ENCODE measurements at regions not wholly inside any gene's neighbourhood (a gene's known extent, or its start where the extent isn't known, plus 50 kb on each side); places are given as distances from the start of the nearest gene placed in this dataset.

DNA sequence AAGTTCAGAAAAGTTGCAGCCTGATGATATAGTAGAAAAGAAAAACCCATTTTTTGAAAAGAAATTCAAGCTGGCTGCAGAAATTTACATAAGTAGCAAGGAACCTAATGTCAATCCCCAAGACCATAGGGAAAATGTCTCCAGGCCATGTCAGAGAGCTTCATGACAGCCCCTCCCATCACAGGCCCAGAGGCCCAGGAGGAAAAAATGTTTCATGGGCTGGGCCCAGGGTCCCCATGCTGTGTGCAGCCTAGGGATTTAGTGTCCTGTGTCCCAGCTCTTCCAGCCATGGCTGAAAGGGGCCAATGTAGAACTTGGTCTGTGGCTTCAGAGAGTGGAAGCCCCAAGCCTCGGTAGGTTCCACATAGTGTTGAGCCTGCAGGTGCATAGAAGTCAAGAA lies 220.3 kb downstream of the CSNK1G3 start:
- Mint-ChIP-seq H3K4me3 (no peak overlapping the region), H3K27ac (no peak overlapping the region), H3K36me3 (peaks cover 13% of the 10 kb centered on the region), H3K9me3 (peaks cover 57% of the 10 kb centered on the region), H3K27me3 (ENCODE audit: low read depth) (no peaks in the 10 kb centered on the region), H3K4me1 (no peaks in the 10 kb centered on the region)
- DNase-seq (ENCODE audit: low spot score in 2 of 2, unreplicated experiment in 2 of 2): no peak
- TF ChIP-seq, protein P1, sequence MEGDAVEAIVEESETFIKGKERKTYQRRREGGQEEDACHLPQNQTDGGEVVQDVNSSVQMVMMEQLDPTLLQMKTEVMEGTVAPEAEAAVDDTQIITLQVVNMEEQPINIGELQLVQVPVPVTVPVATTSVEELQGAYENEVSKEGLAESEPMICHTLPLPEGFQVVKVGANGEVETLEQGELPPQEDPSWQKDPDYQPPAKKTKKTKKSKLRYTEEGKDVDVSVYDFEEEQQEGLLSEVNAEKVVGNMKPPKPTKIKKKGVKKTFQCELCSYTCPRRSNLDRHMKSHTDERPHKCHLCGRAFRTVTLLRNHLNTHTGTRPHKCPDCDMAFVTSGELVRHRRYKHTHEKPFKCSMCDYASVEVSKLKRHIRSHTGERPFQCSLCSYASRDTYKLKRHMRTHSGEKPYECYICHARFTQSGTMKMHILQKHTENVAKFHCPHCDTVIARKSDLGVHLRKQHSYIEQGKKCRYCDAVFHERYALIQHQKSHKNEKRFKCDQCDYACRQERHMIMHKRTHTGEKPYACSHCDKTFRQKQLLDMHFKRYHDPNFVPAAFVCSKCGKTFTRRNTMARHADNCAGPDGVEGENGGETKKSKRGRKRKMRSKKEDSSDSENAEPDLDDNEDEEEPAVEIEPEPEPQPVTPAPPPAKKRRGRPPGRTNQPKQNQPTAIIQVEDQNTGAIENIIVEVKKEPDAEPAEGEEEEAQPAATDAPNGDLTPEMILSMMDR (IDR thresholded peaks at IDR 0.05; ENCODE audit: unreplicated experiment): no peak

DNA sequence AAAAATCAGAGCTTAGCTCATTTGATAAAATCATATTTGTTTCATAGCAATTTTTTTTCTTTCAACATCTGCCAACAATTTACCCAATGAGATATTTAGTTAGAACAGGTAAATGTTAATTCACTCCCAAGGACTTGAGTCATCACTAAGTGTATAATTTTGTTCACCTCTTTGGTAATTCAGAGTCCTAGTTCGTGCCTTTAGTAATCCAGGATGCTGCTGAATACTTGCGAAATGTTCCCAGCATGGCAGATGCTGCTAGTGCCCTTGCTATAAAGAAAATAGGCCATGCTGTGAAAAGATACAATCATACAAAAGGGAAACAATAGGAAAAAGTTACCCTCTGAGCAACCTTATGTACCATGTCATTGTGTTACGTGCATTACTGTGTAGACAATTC lies 210.5 kb downstream of the CSNK1G3 start:
- H3K27me3 Mint-ChIP-seq (ENCODE audit: low read depth): no peaks in the 10 kb centered on the region
- H3K4me3 Mint-ChIP-seq: no peak overlapping the region
- peaks cover 20% of the 10 kb centered on the region for H3K9me3 Mint-ChIP-seq
- no peak for DNase-seq (ENCODE audit: low spot score in 2 of 2, unreplicated experiment in 2 of 2)
- H3K4me1 Mint-ChIP-seq: peaks cover 9% of the 10 kb centered on the region
- TF ChIP-seq, protein P1 (IDR thresholded peaks at IDR 0.05; ENCODE audit: unreplicated experiment): no peak
- no peaks in the 10 kb centered on the region for H3K36me3 Mint-ChIP-seq
- H3K27ac Mint-ChIP-seq: no peak overlapping the region

DNA sequence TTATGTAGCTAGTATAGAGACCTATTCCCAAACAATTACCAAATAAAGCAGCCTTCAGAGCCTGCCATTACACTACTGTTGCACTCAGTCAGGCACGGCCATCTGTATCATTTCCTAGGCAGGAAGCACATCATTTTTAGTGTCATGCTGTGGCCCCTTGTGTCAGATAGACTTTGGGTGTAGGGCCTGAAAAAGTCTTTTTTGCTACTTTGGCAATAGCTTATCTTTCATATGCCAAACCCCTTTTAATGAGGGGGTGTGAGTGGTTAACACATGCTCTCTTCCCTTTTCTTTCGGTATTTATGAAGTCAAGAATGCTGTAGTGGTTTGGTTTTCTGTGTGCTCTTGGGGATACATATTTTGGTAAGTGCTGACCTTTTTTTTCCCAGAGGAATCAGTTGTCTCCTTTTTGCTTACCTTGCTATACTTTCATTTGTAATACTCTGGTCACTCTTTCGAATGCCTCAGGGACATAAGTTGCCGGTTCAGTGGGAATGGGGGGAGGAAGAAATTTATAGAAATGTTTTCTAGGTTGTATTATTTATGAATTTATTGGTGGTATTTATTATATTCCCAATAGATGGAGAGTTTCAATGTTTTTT lies 209.8 kb downstream of the CSNK1G3 start:
- H3K9me3 Mint-ChIP-seq: peaks cover 14% of the 10 kb centered on the region
- no peak overlapping the region for H3K4me3 Mint-ChIP-seq
- TF ChIP-seq, protein P1 (IDR thresholded peaks at IDR 0.05; ENCODE audit: unreplicated experiment): no peak
- peaks cover 9% of the 10 kb centered on the region for H3K4me1 Mint-ChIP-seq
- no peak overlapping the region for H3K27ac Mint-ChIP-seq
- H3K36me3 Mint-ChIP-seq: no peaks in the 10 kb centered on the region
- H3K27me3 Mint-ChIP-seq (ENCODE audit: low read depth): no peaks in the 10 kb centered on the region
- no peak for DNase-seq (ENCODE audit: low spot score in 2 of 2, unreplicated experiment in 2 of 2)

DNA sequence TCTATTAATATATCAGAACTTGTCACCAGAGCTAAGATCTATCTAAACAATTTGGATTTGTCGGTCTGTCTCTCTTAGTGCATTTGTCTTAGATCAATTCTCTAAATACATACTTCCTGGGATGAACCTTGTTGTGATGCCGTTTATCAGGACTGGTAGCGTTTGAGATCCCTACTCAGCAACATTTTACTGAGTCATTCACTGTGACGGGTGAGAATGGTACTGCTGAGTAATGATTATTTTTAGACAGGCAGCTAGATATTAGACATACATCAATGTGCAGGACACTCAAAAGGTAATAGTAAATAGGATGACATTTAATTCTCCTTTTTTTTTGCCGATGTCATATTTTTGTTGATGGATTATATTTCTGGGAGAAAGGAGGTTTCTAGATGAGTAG lies 209.0 kb downstream of the CSNK1G3 start:
- Mint-ChIP-seq H3K9me3 (peaks cover 5% of the 10 kb centered on the region), H3K36me3 (no peaks in the 10 kb centered on the region), H3K4me1 (peaks cover 9% of the 10 kb centered on the region), H3K4me3 (no peak overlapping the region), H3K27me3 (ENCODE audit: low read depth) (no peaks in the 10 kb centered on the region), H3K27ac (no peak overlapping the region)
- TF ChIP-seq, protein P1 (IDR thresholded peaks at IDR 0.05; ENCODE audit: unreplicated experiment): no peak
- DNase-seq (ENCODE audit: low spot score in 2 of 2, unreplicated experiment in 2 of 2): no peak

DNA sequence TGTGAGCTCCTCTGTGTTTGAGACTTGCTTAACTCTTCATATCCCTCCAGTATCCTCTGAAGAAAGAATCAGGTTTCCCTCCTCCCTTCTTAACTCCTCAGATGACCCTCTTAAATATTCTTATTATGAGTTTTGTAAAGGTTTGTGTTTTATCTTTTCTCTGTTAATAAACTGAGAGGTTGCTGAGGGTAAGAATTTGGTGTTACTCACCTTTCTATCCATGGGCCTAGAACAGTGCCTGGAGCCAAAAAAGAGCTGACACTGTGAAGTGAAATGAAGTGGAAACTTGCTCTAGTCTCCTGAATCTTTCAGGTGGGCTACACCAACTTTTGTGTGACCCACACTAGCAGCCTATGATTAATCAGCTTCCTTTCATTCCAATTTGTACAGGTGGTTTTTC lies 208.4 kb downstream of the CSNK1G3 start:
- no peak overlapping the region for H3K4me3 Mint-ChIP-seq
- no peak for DNase-seq (ENCODE audit: low spot score in 2 of 2, unreplicated experiment in 2 of 2)
- peaks cover 4% of the 10 kb centered on the region for H3K9me3 Mint-ChIP-seq
- H3K4me1 Mint-ChIP-seq: peaks cover 9% of the 10 kb centered on the region
- H3K36me3 Mint-ChIP-seq: no peaks in the 10 kb centered on the region
- TF ChIP-seq, protein P1 (IDR thresholded peaks at IDR 0.05; ENCODE audit: unreplicated experiment): no peak
- no peaks in the 10 kb centered on the region for H3K27me3 Mint-ChIP-seq (ENCODE audit: low read depth)
- H3K27ac Mint-ChIP-seq: no peak overlapping the region

DNA sequence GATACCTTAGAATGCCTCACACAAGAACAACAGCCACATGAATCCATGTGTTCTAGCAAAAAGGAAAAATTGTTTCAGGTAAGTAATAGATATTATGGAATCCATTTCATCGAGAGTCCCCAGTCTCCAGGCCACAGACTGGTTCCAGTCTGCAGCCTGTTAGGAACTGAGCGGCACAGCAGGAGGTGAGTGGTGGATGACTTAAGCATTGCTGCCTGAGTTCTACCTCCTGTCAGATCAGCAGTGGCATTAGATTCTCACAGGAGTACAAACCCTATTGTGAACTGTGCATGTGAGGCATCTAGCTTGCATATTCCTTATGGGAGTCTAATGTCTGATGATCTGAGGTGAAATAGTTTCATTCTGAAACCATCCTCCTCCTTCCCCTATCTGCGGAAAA lies 207.0 kb downstream of the CSNK1G3 start:
- no peaks in the 10 kb centered on the region for H3K36me3 Mint-ChIP-seq
- H3K4me3 Mint-ChIP-seq: no peak overlapping the region
- H3K4me1 Mint-ChIP-seq: peaks cover 9% of the 10 kb centered on the region
- TF ChIP-seq, protein P1 (IDR thresholded peaks at IDR 0.05; ENCODE audit: unreplicated experiment): no peak
- no peak for DNase-seq (ENCODE audit: low spot score in 2 of 2, unreplicated experiment in 2 of 2)
- H3K27ac Mint-ChIP-seq: no peak overlapping the region
- no peaks in the 10 kb centered on the region for H3K9me3 Mint-ChIP-seq
- no peaks in the 10 kb centered on the region for H3K27me3 Mint-ChIP-seq (ENCODE audit: low read depth)
